ENCODE measurements at regions not wholly inside any gene's neighbourhood (a gene's known extent, or its start where the extent isn't known, plus 50 kb on each side); places are given as distances from the start of the nearest gene placed in this dataset.

- no peak overlapping the region for H3K4me3 ChIP-seq (ENCODE audit: low read depth, low read length)
- no peak overlapping the region for H2BK5ac ChIP-seq (ENCODE audit: low read depth, low read length, poor library complexity)
- H4K8ac ChIP-seq (ENCODE audit: low read depth, low read length) = no peak overlapping the region
- no peak overlapping the region for H2BK120ac ChIP-seq (ENCODE audit: insufficient read depth, low read length, poor library complexity)
- H2BK12ac ChIP-seq (ENCODE audit: low read length) = no peak overlapping the region
- H3K36me3 ChIP-seq (ENCODE audit: control insufficient read depth in 1 of 2, insufficient read depth in 2 of 2, low read length in 2 of 2) = no peaks in the 10 kb centered on the region
- no peaks in the 10 kb centered on the region for H3K4me1 ChIP-seq (ENCODE audit: control insufficient read depth in 1 of 2, insufficient read depth in 2 of 2, low read length in 2 of 2)
- H3K27ac ChIP-seq (ENCODE audit: low read depth, low read length) = no peak overlapping the region
- no peak overlapping the region for H3K23ac ChIP-seq (ENCODE audit: low read length)
- H3K9me3 ChIP-seq (ENCODE audit: insufficient read depth, low read depth, low read length) = peaks cover 4% of the 10 kb centered on the region
- H2AFZ ChIP-seq (ENCODE audit: insufficient read depth, low read length, poor library complexity) = no peak overlapping the region
- H3K79me1 ChIP-seq (ENCODE audit: low read length) = no peaks in the 10 kb centered on the region
- H3K27me3 ChIP-seq (ENCODE audit: insufficient read depth, low read length) = no peaks in the 10 kb centered on the region
- H3K4me2 ChIP-seq (ENCODE audit: low read length) = no peak overlapping the region
- WGBS (ENCODE audit: extremely low coverage, insufficient coverage, insufficient read length) = no CpG with 5 or more reads among the region's 10 CpGs
- H4K91ac ChIP-seq (ENCODE audit: low read depth, low read length) = no peak overlapping the region
- no peak for DNase-seq
- H3K18ac ChIP-seq (ENCODE audit: low read length) = no peak overlapping the region
- H3K4ac ChIP-seq (ENCODE audit: low read depth, low read length) = no peak overlapping the region
- H2AK5ac ChIP-seq (ENCODE audit: low read length) = no peak overlapping the region
- H3K14ac ChIP-seq (ENCODE audit: low read length) = no peak overlapping the region
- no peak overlapping the region for H4K12ac ChIP-seq (ENCODE audit: low read depth, low read length)
- no peak overlapping the region for H3K9ac ChIP-seq (ENCODE audit: low read length)
- no peaks in the 10 kb centered on the region for H3K79me2 ChIP-seq (ENCODE audit: control insufficient read depth, insufficient read depth, low read length, poor library complexity)
Observed at GRCh38 chr14:99062216-99062615, 209.8 kb downstream of the BCL11B start.

DNA sequence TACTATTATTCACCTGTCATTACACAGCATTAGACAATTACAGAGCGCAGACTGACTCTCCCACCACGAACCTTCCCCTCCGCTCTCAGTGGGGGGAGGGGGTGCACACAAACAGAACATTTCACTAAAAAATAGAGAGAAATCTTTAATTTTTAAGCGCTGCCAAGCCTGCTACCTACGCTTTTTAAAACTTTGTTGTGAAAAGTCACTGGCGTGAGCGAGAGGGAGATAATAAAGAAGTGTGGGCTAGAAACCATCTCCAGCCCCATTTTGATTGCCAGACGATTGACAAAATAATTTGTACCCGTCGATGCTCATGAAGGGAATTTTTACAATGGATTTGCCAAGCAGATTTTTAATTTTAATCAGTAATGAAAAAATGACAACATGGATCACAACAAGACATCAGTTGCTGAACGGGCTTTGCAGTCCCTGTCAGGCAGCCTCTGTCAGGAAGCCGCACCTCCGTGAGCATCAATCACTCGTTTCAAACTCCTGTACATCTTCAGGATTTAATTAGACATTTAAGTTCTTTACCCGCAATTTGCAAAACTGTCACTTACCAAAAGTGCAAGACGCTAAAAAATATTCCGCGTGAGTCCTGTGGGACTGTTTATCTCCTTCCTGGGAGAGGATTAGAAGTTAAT is 209.1 kb downstream of the BCL11B start:
- no peak overlapping the region for H3K27ac ChIP-seq (ENCODE audit: low read depth, low read length)
- H4K12ac ChIP-seq (ENCODE audit: low read depth, low read length) = no peak overlapping the region
- no peak overlapping the region for H3K23ac ChIP-seq (ENCODE audit: low read length)
- H3K79me1 ChIP-seq (ENCODE audit: low read length) = no peaks in the 10 kb centered on the region
- DNase-seq = no peak
- H3K4me3 ChIP-seq (ENCODE audit: low read depth, low read length) = no peak overlapping the region
- H3K9me3 ChIP-seq (ENCODE audit: insufficient read depth, low read depth, low read length) = peaks cover 2% of the 10 kb centered on the region
- H3K79me2 ChIP-seq (ENCODE audit: control insufficient read depth, insufficient read depth, low read length, poor library complexity) = no peaks in the 10 kb centered on the region
- no peaks in the 10 kb centered on the region for H3K36me3 ChIP-seq (ENCODE audit: control insufficient read depth in 1 of 2, insufficient read depth in 2 of 2, low read length in 2 of 2)
- H3K4me2 ChIP-seq (ENCODE audit: low read length) = no peak overlapping the region
- H3K14ac ChIP-seq (ENCODE audit: low read length) = no peak overlapping the region
- H2BK120ac ChIP-seq (ENCODE audit: insufficient read depth, low read length, poor library complexity) = no peak overlapping the region
- H3K18ac ChIP-seq (ENCODE audit: low read length) = no peak overlapping the region
- no peak overlapping the region for H4K91ac ChIP-seq (ENCODE audit: low read depth, low read length)
- no peak overlapping the region for H3K9ac ChIP-seq (ENCODE audit: low read length)
- H3K4ac ChIP-seq (ENCODE audit: low read depth, low read length) = no peak overlapping the region
- no peaks in the 10 kb centered on the region for H3K27me3 ChIP-seq (ENCODE audit: insufficient read depth, low read length)
- no peak overlapping the region for H2AK5ac ChIP-seq (ENCODE audit: low read length)
- no CpG with 5 or more reads among the region's 18 CpGs for WGBS (ENCODE audit: extremely low coverage, insufficient coverage, insufficient read length)
- H4K8ac ChIP-seq (ENCODE audit: low read depth, low read length) = no peak overlapping the region
- H2BK5ac ChIP-seq (ENCODE audit: low read depth, low read length, poor library complexity) = no peak overlapping the region
- H2AFZ ChIP-seq (ENCODE audit: insufficient read depth, low read length, poor library complexity) = no peak overlapping the region
- no peaks in the 10 kb centered on the region for H3K4me1 ChIP-seq (ENCODE audit: control insufficient read depth in 1 of 2, insufficient read depth in 2 of 2, low read length in 2 of 2)
- H2BK12ac ChIP-seq (ENCODE audit: low read length) = no peak overlapping the region

GRCh38 chr14:99063620-99064225 is 208.3 kb downstream of the BCL11B start:
- DNase-seq = no peak
- no peak overlapping the region for H3K9ac ChIP-seq (ENCODE audit: low read length)
- WGBS (ENCODE audit: extremely low coverage, insufficient coverage, insufficient read length) = no CpG with 5 or more reads among the region's 10 CpGs

DNA sequence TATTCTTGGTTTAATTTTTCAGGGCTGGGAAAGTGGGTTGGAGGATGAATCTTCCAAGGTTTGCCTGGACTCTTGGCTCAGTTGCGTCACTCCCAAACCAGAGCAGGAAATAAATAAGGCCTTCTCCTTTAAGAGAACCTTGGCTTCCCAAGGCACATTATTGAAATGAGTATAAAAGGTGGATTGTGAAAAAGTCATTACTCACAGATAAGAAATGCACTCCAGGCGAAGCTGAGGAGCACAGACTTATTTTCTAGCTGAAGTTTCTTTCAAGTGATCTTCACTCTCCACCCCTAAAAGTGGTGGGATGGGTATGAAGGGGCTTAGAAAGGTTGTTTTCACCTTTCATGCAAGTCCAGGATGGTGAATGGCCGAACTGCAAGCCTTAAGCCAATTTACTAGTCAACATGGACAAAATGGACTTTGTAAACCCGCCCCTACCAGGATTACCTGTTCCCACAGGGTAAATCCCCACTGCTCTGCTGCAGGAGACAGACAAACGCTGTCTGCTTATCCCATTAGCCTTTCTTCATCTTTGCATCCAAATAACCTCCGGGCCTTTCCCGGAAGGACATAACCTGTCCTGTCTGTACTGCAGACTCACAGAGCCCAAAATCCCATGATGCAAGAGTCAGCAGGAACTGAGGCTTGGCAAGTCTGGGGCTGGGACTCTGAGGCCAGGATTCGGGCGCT is 207.6 kb downstream of the BCL11B start:
- no CpG with 5 or more reads among the region's 9 CpGs for WGBS (ENCODE audit: extremely low coverage, insufficient coverage, insufficient read length)

More at GRCh38 chr14:99063620-99064225, 208.3 kb downstream of the BCL11B start:
- Histone ChIP-seq H3K4me1 (ENCODE audit: control insufficient read depth in 1 of 2, insufficient read depth in 2 of 2, low read length in 2 of 2) (no peaks in the 10 kb centered on the region), H3K18ac (ENCODE audit: low read length) (no peak overlapping the region), H3K79me1 (ENCODE audit: low read length) (no peaks in the 10 kb centered on the region), H2BK5ac (ENCODE audit: low read depth, low read length, poor library complexity) (no peak overlapping the region), H4K8ac (ENCODE audit: low read depth, low read length) (no peak overlapping the region), H3K4me3 (ENCODE audit: low read depth, low read length) (no peak overlapping the region), H2AK5ac (ENCODE audit: low read length) (no peak overlapping the region), H3K14ac (ENCODE audit: low read length) (no peak overlapping the region), H2BK12ac (ENCODE audit: low read length) (no peak overlapping the region), H3K4ac (ENCODE audit: low read depth, low read length) (no peak overlapping the region), H3K27me3 (ENCODE audit: insufficient read depth, low read length) (no peaks in the 10 kb centered on the region), H3K4me2 (ENCODE audit: low read length) (no peak overlapping the region), H2BK120ac (ENCODE audit: insufficient read depth, low read length, poor library complexity) (no peak overlapping the region), H4K91ac (ENCODE audit: low read depth, low read length) (no peak overlapping the region), H3K27ac (ENCODE audit: low read depth, low read length) (no peak overlapping the region), H3K23ac (ENCODE audit: low read length) (no peak overlapping the region), H3K9me3 (ENCODE audit: insufficient read depth, low read depth, low read length) (peaks cover 2% of the 10 kb centered on the region), H2AFZ (ENCODE audit: insufficient read depth, low read length, poor library complexity) (no peak overlapping the region), H4K12ac (ENCODE audit: low read depth, low read length) (no peak overlapping the region), H3K79me2 (ENCODE audit: control insufficient read depth, insufficient read depth, low read length, poor library complexity) (no peaks in the 10 kb centered on the region), H3K36me3 (ENCODE audit: control insufficient read depth in 1 of 2, insufficient read depth in 2 of 2, low read length in 2 of 2) (no peaks in the 10 kb centered on the region)

More for the DNA sequence above, 207.6 kb downstream of the BCL11B start:
- peaks cover 2% of the 10 kb centered on the region for H3K9me3 ChIP-seq (ENCODE audit: insufficient read depth, low read depth, low read length)
- no peak overlapping the region for H2BK120ac ChIP-seq (ENCODE audit: insufficient read depth, low read length, poor library complexity)
- no peaks in the 10 kb centered on the region for H3K4me1 ChIP-seq (ENCODE audit: control insufficient read depth in 1 of 2, insufficient read depth in 2 of 2, low read length in 2 of 2)
- no peak overlapping the region for H3K23ac ChIP-seq (ENCODE audit: low read length)
- no peaks in the 10 kb centered on the region for H3K27me3 ChIP-seq (ENCODE audit: insufficient read depth, low read length)
- no peak overlapping the region for H4K91ac ChIP-seq (ENCODE audit: low read depth, low read length)
- H3K27ac ChIP-seq (ENCODE audit: low read depth, low read length) = no peak overlapping the region
- H2AFZ ChIP-seq (ENCODE audit: insufficient read depth, low read length, poor library complexity) = no peak overlapping the region
- no peak overlapping the region for H3K4me2 ChIP-seq (ENCODE audit: low read length)
- no peak overlapping the region for H3K4ac ChIP-seq (ENCODE audit: low read depth, low read length)
- H3K79me2 ChIP-seq (ENCODE audit: control insufficient read depth, insufficient read depth, low read length, poor library complexity) = no peaks in the 10 kb centered on the region
- H2AK5ac ChIP-seq (ENCODE audit: low read length) = no peak overlapping the region
- H2BK5ac ChIP-seq (ENCODE audit: low read depth, low read length, poor library complexity) = no peak overlapping the region
- no peak overlapping the region for H3K18ac ChIP-seq (ENCODE audit: low read length)
- H2BK12ac ChIP-seq (ENCODE audit: low read length) = no peak overlapping the region
- H3K36me3 ChIP-seq (ENCODE audit: control insufficient read depth in 1 of 2, insufficient read depth in 2 of 2, low read length in 2 of 2) = no peaks in the 10 kb centered on the region
- no peak overlapping the region for H4K8ac ChIP-seq (ENCODE audit: low read depth, low read length)
- no peak overlapping the region for H4K12ac ChIP-seq (ENCODE audit: low read depth, low read length)
- no peak overlapping the region for H3K14ac ChIP-seq (ENCODE audit: low read length)
- no peaks in the 10 kb centered on the region for H3K79me1 ChIP-seq (ENCODE audit: low read length)
- no peak overlapping the region for H3K9ac ChIP-seq (ENCODE audit: low read length)
- peak; percentile 52 to 55 for DNase-seq
- no peak overlapping the region for H3K4me3 ChIP-seq (ENCODE audit: low read depth, low read length)
